ENCODE measurements at regions not wholly inside any gene's neighbourhood (a gene's known extent, or its start where the extent isn't known, plus 50 kb on each side); places are given as distances from the start of the nearest gene placed in this dataset.

DNA sequence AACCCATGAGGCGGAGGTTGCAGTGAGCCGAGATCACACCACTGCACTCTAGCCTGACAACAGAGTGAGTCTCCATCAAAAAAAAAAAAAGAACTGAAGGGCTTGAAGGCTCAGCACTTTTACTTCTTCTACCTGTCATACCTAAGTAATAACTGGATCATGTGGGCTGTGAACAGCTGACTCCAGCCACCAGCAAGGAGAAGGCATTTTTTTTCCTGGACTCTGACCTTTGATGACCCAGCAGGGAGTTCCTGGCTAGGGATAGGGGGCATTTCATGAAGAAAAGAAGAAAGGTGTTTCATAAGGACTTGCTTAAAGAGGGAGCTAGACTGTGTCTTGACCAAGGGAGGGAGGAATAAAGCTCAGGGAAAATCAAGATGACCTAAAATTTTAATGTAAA lies 266.0 kb downstream of the ZNF621 start:
- no peak for DNase-seq
- intact Hi-C loops (cut with DNase I) = no loop called here
- no peak overlapping the region for H3K27ac ChIP-seq
- no peak for TF ChIP-seq POLR2A (IDR thresholded peaks at IDR 0.05)
- TF ChIP-seq, protein P1, sequence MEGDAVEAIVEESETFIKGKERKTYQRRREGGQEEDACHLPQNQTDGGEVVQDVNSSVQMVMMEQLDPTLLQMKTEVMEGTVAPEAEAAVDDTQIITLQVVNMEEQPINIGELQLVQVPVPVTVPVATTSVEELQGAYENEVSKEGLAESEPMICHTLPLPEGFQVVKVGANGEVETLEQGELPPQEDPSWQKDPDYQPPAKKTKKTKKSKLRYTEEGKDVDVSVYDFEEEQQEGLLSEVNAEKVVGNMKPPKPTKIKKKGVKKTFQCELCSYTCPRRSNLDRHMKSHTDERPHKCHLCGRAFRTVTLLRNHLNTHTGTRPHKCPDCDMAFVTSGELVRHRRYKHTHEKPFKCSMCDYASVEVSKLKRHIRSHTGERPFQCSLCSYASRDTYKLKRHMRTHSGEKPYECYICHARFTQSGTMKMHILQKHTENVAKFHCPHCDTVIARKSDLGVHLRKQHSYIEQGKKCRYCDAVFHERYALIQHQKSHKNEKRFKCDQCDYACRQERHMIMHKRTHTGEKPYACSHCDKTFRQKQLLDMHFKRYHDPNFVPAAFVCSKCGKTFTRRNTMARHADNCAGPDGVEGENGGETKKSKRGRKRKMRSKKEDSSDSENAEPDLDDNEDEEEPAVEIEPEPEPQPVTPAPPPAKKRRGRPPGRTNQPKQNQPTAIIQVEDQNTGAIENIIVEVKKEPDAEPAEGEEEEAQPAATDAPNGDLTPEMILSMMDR (IDR thresholded peaks at IDR 0.05) = no peak
- H3K4me1 ChIP-seq = no peaks in the 10 kb centered on the region
- WGBS, 2 donors = 85 to 87% methylated on average over 2 of the region's 2 CpGs
- H3K9me3 ChIP-seq = no peaks in the 10 kb centered on the region
- H3K4me3 ChIP-seq = no peak overlapping the region
- no peaks in the 10 kb centered on the region for H3K27me3 ChIP-seq
- no peaks in the 10 kb centered on the region for H3K36me3 ChIP-seq

DNA sequence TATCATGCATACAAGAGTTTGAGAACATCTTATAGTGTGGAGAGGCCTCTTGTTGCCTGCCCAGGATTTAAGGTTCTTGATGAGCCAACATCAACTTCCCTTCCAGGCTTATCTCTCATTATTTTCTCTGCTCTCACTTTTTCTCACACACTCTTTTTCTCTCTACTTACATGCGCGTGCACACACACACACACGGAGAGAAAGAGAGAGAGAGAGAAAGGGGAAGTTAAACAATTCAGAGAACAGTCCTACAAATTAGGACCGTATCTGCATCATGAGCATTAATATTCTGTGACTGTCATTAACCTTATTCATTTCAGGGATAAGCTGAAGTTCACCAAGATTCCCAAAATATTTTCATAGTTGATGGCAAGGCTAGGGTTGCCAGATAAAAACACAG lies 269.0 kb downstream of the ZNF621 start:
- DNase-seq = no peak
- Histone ChIP-seq H3K9me3 (no peaks in the 10 kb centered on the region), H3K4me3 (no peak overlapping the region), H3K27ac (no peak overlapping the region), H3K27me3 (no peaks in the 10 kb centered on the region), H3K36me3 (no peaks in the 10 kb centered on the region), H3K4me1 (no peaks in the 10 kb centered on the region)
- TF ChIP-seq POLR2A (IDR thresholded peaks at IDR 0.05) = no peak
- TF ChIP-seq, protein P1 (IDR thresholded peaks at IDR 0.05) = no peak
- intact Hi-C loops (cut with DNase I) = no loop called here
- 65 to 71% methylated on average over 4 of the region's 4 CpGs for WGBS, 2 donors

DNA sequence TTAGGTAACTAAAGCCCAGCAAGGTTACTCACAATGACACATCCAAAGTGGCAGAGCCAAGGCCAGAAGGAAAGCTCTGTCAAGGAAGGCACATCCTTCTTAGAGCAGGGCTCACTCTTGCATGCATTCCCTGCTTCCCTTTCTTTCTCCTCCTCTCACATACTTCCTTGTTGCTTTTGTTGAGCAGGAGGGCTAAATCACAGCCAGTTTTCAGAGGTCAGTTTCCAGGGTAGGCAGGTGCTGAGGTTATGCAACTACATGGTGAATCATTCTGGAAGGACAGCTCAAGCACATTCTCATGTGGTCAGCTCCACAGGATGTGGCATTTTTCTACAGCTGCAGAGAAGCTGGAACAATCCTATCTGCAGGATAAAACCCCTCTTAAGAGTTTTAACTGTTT lies 275.6 kb downstream of the ZNF621 start:
- H3K27me3 ChIP-seq = no peaks in the 10 kb centered on the region
- intact Hi-C loops (cut with DNase I) = no loop called here
- DNase-seq = no peak

DNA sequence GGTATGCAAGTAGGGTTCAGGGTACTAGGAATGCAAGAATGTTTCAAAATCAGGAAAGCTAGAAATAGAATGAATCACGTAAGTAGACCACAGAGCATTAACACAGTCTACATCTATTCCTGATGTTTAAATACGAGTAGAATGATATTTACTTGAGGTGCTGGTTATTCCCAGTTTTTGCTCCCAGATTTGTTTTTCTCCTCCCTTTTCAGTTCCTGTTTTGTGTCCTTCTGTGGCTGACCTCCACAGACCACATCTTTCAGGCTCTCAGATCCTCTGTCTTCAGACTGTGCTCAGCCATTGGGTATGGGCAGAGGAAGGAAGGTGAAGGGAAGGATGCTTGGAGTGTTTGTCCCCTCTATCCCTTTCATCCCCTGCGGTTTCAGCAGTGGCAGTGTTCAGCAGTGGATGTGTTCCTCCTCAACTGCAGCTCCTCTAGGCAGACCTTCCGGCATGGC lies 276.6 kb downstream of the ZNF621 start:
- H3K4me3 ChIP-seq = no peak overlapping the region
- H3K4me1 ChIP-seq = no peaks in the 10 kb centered on the region
- no peaks in the 10 kb centered on the region for H3K9me3 ChIP-seq
- no peak for TF ChIP-seq POLR2A (IDR thresholded peaks at IDR 0.05)
- TF ChIP-seq, protein P1 (IDR thresholded peaks at IDR 0.05) = no peak
- no peaks in the 10 kb centered on the region for H3K36me3 ChIP-seq
- WGBS, 2 donors = 73 to 81% methylated on average over 4 of the region's 4 CpGs
- no peak for DNase-seq
- intact Hi-C loops (cut with DNase I) = no loop called here
- H3K27ac ChIP-seq = no peak overlapping the region
- no peaks in the 10 kb centered on the region for H3K27me3 ChIP-seq

More for the DNA sequence above, 275.6 kb downstream of the ZNF621 start:
- no peak for TF ChIP-seq POLR2A (IDR thresholded peaks at IDR 0.05)
- TF ChIP-seq, protein P1 (IDR thresholded peaks at IDR 0.05) = no peak
- Histone ChIP-seq H3K9me3 (no peaks in the 10 kb centered on the region), H3K4me1 (no peaks in the 10 kb centered on the region), H3K4me3 (no peak overlapping the region), H3K27ac (no peak overlapping the region), H3K36me3 (no peaks in the 10 kb centered on the region)

DNA sequence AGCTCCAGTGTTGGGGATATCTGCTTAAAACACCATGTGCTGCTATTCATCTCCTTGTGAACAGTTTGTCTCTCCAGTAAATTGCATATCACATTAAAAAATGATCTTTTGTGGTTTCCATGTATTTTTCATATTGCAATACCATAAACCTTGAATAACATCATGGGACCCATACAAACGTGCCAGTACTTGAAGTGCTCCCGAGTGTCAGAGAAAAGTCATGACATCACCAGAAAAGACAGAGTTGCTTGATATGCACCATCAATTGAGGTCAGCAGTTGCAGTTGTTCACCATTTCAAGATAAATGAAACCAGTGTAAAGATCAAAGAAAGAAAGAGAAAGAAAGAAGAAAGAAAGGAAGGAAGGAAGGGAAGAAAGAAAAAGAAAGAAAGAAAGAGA lies 278.6 kb downstream of the ZNF621 start:
- H3K36me3 ChIP-seq = no peaks in the 10 kb centered on the region
- no peak for TF ChIP-seq POLR2A (IDR thresholded peaks at IDR 0.05)
- TF ChIP-seq, protein P1 (IDR thresholded peaks at IDR 0.05) = no peak
- WGBS, 2 donors = 24 to 41% methylated on average over 2 of the region's 2 CpGs
- no peaks in the 10 kb centered on the region for H3K27me3 ChIP-seq
- no peaks in the 10 kb centered on the region for H3K9me3 ChIP-seq
- H3K4me1 ChIP-seq = no peaks in the 10 kb centered on the region
- H3K27ac ChIP-seq = no peak overlapping the region
- intact Hi-C loops (cut with DNase I) = no loop called here
- H3K4me3 ChIP-seq = no peak overlapping the region
- no peak for DNase-seq

Measured in esophagus squamous epithelium (tissue), 5 donors.